ENCODE measurements at regions not wholly inside any gene's neighbourhood (a gene's known extent, or its start where the extent isn't known, plus 50 kb on each side); places are given as distances from the start of the nearest gene placed in this dataset.

- H3K9me3 ChIP-seq (ENCODE audit: control insufficient read depth, low read length), result no peaks in the 10 kb centered on the region
- no peaks in the 10 kb centered on the region for H3K9me3 Mint-ChIP-seq
Observed at GRCh38 chr16:9260666-9261065, 169.2 kb downstream of the HAPSTR1 start.

GRCh38 chr16:9261376-9261775 is 169.9 kb downstream of the HAPSTR1 start:
- H3K27me3 ChIP-seq (ENCODE audit: control insufficient read depth, insufficient read depth, low read length, poor library complexity, severe bottlenecking), result no peaks in the 10 kb centered on the region
- no peaks in the 10 kb centered on the region for H3K9me3 ChIP-seq (ENCODE audit: control insufficient read depth, low read length)
- no peak overlapping the region for H3K27ac ChIP-seq (ENCODE audit: low read depth, low read length)
- H3K9ac ChIP-seq (ENCODE audit: extremely low read depth, low read length, poor library complexity, severe bottlenecking), result no peak overlapping the region
- Mint-ChIP-seq H3K27me3 (ENCODE audit: insufficient read depth) (peaks cover 8% of the 10 kb centered on the region), H3K4me3 (no peak overlapping the region), H3K36me3 (ENCODE audit: low read depth) (no peaks in the 10 kb centered on the region), H3K27ac (no peak overlapping the region), H3K9me3 (no peaks in the 10 kb centered on the region), H3K4me1 (peaks cover 8% of the 10 kb centered on the region)
- DNase-seq, result no peak
- H3K36me3 ChIP-seq (ENCODE audit: control insufficient read depth, insufficient read depth, low read length), result no peaks in the 10 kb centered on the region
- no peak for TF ChIP-seq CTCF (conservative IDR thresholded peaks at IDR 0.05)
- WGBS, 2 experiments (ENCODE audit: insufficient coverage in 1 of 2, insufficient read length in 1 of 2), result 97 to 100% methylated on average over 1 to 5 of the region's 5 CpGs
- H3K4me1 ChIP-seq (ENCODE audit: control insufficient read depth, insufficient read depth, low read length), result no peaks in the 10 kb centered on the region
- no peak overlapping the region for H3K4me3 ChIP-seq (ENCODE audit: low read length)

More at GRCh38 chr16:9260666-9261065, 169.2 kb downstream of the HAPSTR1 start:
- Histone ChIP-seq H3K27ac (ENCODE audit: low read depth, low read length) (no peak overlapping the region), H3K4me3 (ENCODE audit: low read length) (no peak overlapping the region), H3K4me1 (ENCODE audit: control insufficient read depth, insufficient read depth, low read length) (no peaks in the 10 kb centered on the region), H3K9ac (ENCODE audit: extremely low read depth, low read length, poor library complexity, severe bottlenecking) (no peak overlapping the region), H3K36me3 (ENCODE audit: control insufficient read depth, insufficient read depth, low read length) (no peaks in the 10 kb centered on the region), H3K27me3 (ENCODE audit: control insufficient read depth, insufficient read depth, low read length, poor library complexity, severe bottlenecking) (no peaks in the 10 kb centered on the region)
- no peak for TF ChIP-seq CTCF (conservative IDR thresholded peaks at IDR 0.05)
- no peak overlapping the region for H3K27ac Mint-ChIP-seq
- peaks cover 10% of the 10 kb centered on the region for H3K4me1 Mint-ChIP-seq
- WGBS, 2 experiments (ENCODE audit: insufficient coverage in 1 of 2, insufficient read length in 1 of 2), result 74 to 80% methylated on average over 1 to 4 of the region's 4 CpGs
- no peaks in the 10 kb centered on the region for H3K36me3 Mint-ChIP-seq (ENCODE audit: low read depth)
- H3K27me3 Mint-ChIP-seq (ENCODE audit: insufficient read depth), result peaks cover 8% of the 10 kb centered on the region
- no peak overlapping the region for H3K4me3 Mint-ChIP-seq
- DNase-seq, result no peak

GRCh38 chr16:9262941-9263715 is 171.7 kb downstream of the HAPSTR1 start:
- H3K9me3 Mint-ChIP-seq, result no peaks in the 10 kb centered on the region
- no peak overlapping the region for H3K9ac ChIP-seq (ENCODE audit: extremely low read depth, low read length, poor library complexity, severe bottlenecking)
- H3K27ac Mint-ChIP-seq, result no peak overlapping the region
- TF ChIP-seq CTCF (conservative IDR thresholded peaks at IDR 0.05), result no peak
- H3K4me1 ChIP-seq (ENCODE audit: control insufficient read depth, insufficient read depth, low read length), result no peaks in the 10 kb centered on the region
- no peak for DNase-seq
- no peaks in the 10 kb centered on the region for H3K36me3 Mint-ChIP-seq (ENCODE audit: low read depth)
- peaks cover 11% of the 10 kb centered on the region for H3K27me3 Mint-ChIP-seq (ENCODE audit: insufficient read depth)
- H3K4me3 ChIP-seq (ENCODE audit: low read length), result no peak overlapping the region
- no peak overlapping the region for H3K4me3 Mint-ChIP-seq
- no peaks in the 10 kb centered on the region for H3K27me3 ChIP-seq (ENCODE audit: control insufficient read depth, insufficient read depth, low read length, poor library complexity, severe bottlenecking)
- peaks cover 8% of the 10 kb centered on the region for H3K4me1 Mint-ChIP-seq
- WGBS, 2 experiments (ENCODE audit: insufficient coverage in 1 of 2, insufficient read length in 1 of 2), result 74 to 89% methylated on average over 5 to 15 of the region's 15 CpGs
- no peaks in the 10 kb centered on the region for H3K9me3 ChIP-seq (ENCODE audit: control insufficient read depth, low read length)
- no peaks in the 10 kb centered on the region for H3K36me3 ChIP-seq (ENCODE audit: control insufficient read depth, insufficient read depth, low read length)
- H3K27ac ChIP-seq (ENCODE audit: low read depth, low read length), result no peak overlapping the region
